Activated T-cell treated with anti-CD3 and anti-CD28 coated beads, Interleukin-2, amount 50 U/mL, for 4 hours (primary cell): ENCODE measurements at regions not wholly inside any gene's neighbourhood (a gene's known extent, or its start where the extent isn't known, plus 50 kb on each side); places are given as distances from the start of the nearest gene placed in this dataset.
"Not testable (repeated sequence)": the region's sequence is repeated elsewhere in the genome, so short reads cannot be mapped to it uniquely, and the experiment has no call there.

Experiments
- ATAC-seq, 2 donors: fragments of 200-7000 bp; cut with Tn5 transposase; one replicate each; pipeline ENCODE4 v1.10.0; 2021
- DNase-seq: peaks from one replicate; pipeline ENCODE4 v3.0.0-alpha.2; 2020
- H3K27me3 Mint-ChIP-seq: one replicate; pipeline ENCODE4 v1.8.0; 2021; ENCODE audit warnings: low read depth, mixed read lengths
- H3K36me3 Mint-ChIP-seq: one replicate; pipeline ENCODE4 v1.8.0; 2022; ENCODE audit warnings: mixed read lengths; ENCODE audit not compliant: insufficient read depth
- H3K4me1 Mint-ChIP-seq: one replicate; pipeline ENCODE4 v1.8.0; 2021; ENCODE audit warnings: low read depth, mixed read lengths
- H3K4me3 Mint-ChIP-seq: one replicate; pipeline ENCODE4 v1.8.0; 2021; ENCODE audit warnings: mild to moderate bottlenecking, moderate library complexity, mixed read lengths
- H3K9me3 Mint-ChIP-seq: one replicate; pipeline ENCODE4 v1.8.0; 2021; ENCODE audit warnings: mixed read lengths

- H3K36me3 Mint-ChIP-seq = no peaks in the 10 kb centered on the region
- H3K27me3 Mint-ChIP-seq = no peaks in the 10 kb centered on the region
- no peak for ATAC-seq
- H3K9me3 Mint-ChIP-seq = no peaks in the 10 kb centered on the region
- H3K4me3 Mint-ChIP-seq = no peak overlapping the region
- DNase-seq = no peak
- H3K4me1 Mint-ChIP-seq = no peaks in the 10 kb centered on the region
These were observed 166.1 kb upstream of the MOCS2 start for GRCh38 chr5:53275666-53276065.

DNA sequence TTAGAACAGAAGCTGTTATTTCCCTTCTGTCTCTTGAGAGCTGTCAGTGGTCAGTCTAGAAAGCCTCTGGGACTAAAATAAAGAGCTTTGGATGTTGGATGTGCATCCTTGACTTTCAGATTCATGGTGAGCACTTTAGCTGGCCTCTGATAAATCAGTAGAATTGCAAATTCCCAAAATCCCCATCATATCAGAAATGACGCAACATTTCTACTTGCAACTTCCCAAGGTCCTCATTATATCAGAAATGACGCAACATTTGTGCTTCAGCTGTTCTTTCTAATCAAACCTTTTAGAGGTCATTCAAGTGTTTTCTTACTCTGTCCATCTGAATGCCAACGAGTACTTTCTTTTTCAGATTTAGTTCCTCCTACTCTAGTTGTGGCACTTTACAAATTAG is 167.3 kb upstream of the MOCS2 start:
- H3K4me1 Mint-ChIP-seq = no peaks in the 10 kb centered on the region
- peaks cover 5% of the 10 kb centered on the region for H3K9me3 Mint-ChIP-seq
- no peaks in the 10 kb centered on the region for H3K27me3 Mint-ChIP-seq
- DNase-seq (no peak), ATAC-seq (no peak)
- H3K4me3 Mint-ChIP-seq = no peak overlapping the region
- no peaks in the 10 kb centered on the region for H3K36me3 Mint-ChIP-seq

DNA sequence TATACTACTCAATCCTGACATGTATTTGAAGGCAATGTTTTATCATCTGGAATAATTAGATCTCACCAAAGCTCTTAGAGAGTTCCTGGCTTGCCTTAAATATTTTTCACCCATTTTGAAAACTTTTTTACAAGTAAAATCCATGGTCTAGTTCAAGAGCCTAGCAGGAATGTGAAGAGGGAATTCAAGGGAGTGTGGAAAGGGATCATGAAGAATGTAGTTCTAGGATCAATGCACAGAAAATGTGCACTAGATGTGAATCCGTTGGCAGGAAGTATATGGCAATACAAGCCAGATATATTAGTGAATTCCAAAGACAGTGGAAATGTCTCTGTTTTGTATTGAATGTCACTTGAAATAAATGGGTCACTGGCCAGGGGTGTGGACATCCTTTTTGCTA is 167.9 kb upstream of the MOCS2 start:
- Mint-ChIP-seq H3K27me3 (no peaks in the 10 kb centered on the region), H3K4me1 (no peaks in the 10 kb centered on the region), H3K9me3 (peaks cover 5% of the 10 kb centered on the region), H3K36me3 (no peaks in the 10 kb centered on the region), H3K4me3 (no peak overlapping the region)
- DNase-seq (no peak), ATAC-seq (no peak)

DNA sequence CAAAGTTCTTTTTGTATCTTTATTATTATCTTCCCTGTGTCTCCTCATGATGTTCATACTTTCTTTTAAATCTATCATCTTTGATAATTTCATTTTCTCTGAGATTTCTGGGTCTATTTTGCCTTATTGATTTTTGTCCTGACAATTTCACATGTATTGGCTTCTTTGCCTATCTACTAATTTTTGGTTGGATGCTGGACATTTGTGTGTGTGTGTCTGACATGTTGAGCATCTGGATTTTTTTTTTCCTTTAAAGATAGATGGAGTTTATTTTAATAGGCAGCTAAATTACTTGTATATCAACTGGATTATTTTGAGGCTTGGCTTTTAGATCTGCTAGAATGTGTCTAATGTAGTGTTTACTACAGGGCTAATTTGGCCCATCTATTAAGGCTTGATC is 178.0 kb upstream of the MOCS2 start:
- ATAC-seq (no peak), DNase-seq (no peak)
- Mint-ChIP-seq H3K36me3 (no peaks in the 10 kb centered on the region), H3K4me1 (no peaks in the 10 kb centered on the region), H3K9me3 (peaks cover 11% of the 10 kb centered on the region), H3K27me3 (no peaks in the 10 kb centered on the region), H3K4me3 (no peak overlapping the region)

DNA sequence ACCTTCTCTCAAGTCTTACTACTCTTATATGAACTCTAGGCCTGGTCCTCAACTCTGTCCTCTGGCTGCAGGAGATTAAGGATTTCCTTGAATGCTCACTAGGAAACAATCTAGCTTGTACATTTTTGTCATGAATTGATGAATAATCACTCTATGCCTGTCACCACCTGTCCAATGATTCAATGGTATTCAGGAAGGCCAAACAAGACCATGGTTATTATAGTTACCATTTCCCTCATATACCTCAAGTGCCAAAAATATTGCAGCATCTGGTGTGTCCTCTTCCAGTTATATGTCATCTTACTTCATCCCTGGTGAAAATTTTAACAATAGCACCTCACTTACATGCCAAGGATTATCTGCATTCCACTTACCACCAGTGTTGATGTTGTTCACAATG is 179.0 kb upstream of the MOCS2 start:
- no peaks in the 10 kb centered on the region for H3K36me3 Mint-ChIP-seq
- peaks cover 11% of the 10 kb centered on the region for H3K9me3 Mint-ChIP-seq
- DNase-seq (no peak), ATAC-seq (no peak)
- no peaks in the 10 kb centered on the region for H3K27me3 Mint-ChIP-seq
- no peak overlapping the region for H3K4me3 Mint-ChIP-seq
- no peaks in the 10 kb centered on the region for H3K4me1 Mint-ChIP-seq

- DNase-seq = no peak
- no peaks in the 10 kb centered on the region for H3K27me3 Mint-ChIP-seq
- no peaks in the 10 kb centered on the region for H3K36me3 Mint-ChIP-seq
- H3K4me1 Mint-ChIP-seq = no peaks in the 10 kb centered on the region
- no peak for ATAC-seq
- peaks cover 11% of the 10 kb centered on the region for H3K9me3 Mint-ChIP-seq
- no peak overlapping the region for H3K4me3 Mint-ChIP-seq
These were observed 181.5 kb upstream of the MOCS2 start for GRCh38 chr5:53291047-53291446.

GRCh38 chr5:53291528-53291927 is 182.0 kb upstream of the MOCS2 start:
- no peak for ATAC-seq
- Mint-ChIP-seq H3K4me3 (no peak overlapping the region), H3K9me3 (peaks cover 11% of the 10 kb centered on the region), H3K27me3 (no peaks in the 10 kb centered on the region), H3K36me3 (no peaks in the 10 kb centered on the region), H3K4me1 (no peaks in the 10 kb centered on the region)
- DNase-seq = no peak

DNA sequence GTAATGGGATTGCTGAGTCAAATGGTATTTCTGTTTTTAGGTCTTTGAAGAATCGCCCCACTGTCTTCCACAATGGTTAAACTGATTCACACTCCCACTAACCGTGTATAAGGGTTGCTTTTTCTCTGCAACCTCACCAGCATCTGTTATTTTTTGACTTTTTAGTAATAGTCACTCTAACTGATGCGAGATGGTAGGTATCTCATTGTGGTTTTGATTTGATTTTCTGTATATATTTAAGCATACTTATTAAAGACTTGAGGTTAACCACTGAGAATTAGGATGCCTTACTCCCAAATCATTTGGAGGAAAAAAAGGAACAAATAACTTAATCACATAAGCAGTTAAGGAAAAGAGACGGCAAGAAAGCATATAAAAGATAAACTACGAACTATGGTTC is 181.6 kb upstream of the FST start:
- H3K4me3 Mint-ChIP-seq = no peak overlapping the region
- ATAC-seq (peak; percentile 17 to 30), DNase-seq (no peak)
- peaks cover 5% of the 10 kb centered on the region for H3K27me3 Mint-ChIP-seq
- H3K9me3 Mint-ChIP-seq = no peaks in the 10 kb centered on the region
- H3K36me3 Mint-ChIP-seq = no peaks in the 10 kb centered on the region
- H3K4me1 Mint-ChIP-seq = peaks cover 7% of the 10 kb centered on the region

DNA sequence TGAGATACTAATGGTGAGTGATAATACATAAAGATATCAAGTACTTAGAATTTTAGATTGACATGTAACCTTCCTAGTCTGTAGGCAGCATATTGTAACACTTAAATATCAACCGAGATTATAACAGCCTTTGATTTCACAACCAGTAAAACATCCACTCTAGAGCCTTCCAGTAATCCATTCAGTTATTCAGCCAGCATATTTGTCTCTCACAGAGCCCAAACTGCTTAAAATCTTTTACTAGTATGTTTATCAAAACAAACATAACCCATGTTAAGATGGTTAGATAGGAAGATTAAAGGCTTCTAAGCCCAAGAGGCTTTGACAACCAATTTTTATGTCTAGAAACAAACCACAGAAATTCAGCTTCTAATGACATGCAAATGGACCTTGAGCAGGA is 177.9 kb upstream of the FST start:
- ATAC-seq (no peak), DNase-seq (no peak)
- Mint-ChIP-seq H3K4me3 (no peak overlapping the region), H3K9me3 (peaks cover 9% of the 10 kb centered on the region), H3K36me3 (no peaks in the 10 kb centered on the region), H3K27me3 (peaks cover 7% of the 10 kb centered on the region), H3K4me1 (peaks cover 7% of the 10 kb centered on the region)

- peaks cover 7% of the 10 kb centered on the region for H3K4me1 Mint-ChIP-seq
- DNase-seq = no peak
- ATAC-seq = peak; percentile 92 to 93
- peaks cover 13% of the 10 kb centered on the region for H3K9me3 Mint-ChIP-seq
- no peaks in the 10 kb centered on the region for H3K36me3 Mint-ChIP-seq
- H3K27me3 Mint-ChIP-seq = peaks cover 7% of the 10 kb centered on the region
- H3K4me3 Mint-ChIP-seq = no peak overlapping the region
These were observed 177.3 kb upstream of the FST start for GRCh38 chr5:53303105-53303504.

GRCh38 chr5:53305316-53305715 is 175.1 kb upstream of the FST start:
- not testable (repeated sequence) for DNase-seq, H3K4me1 Mint-ChIP-seq, ATAC-seq, H3K27me3 Mint-ChIP-seq, H3K4me3 Mint-ChIP-seq, H3K36me3 Mint-ChIP-seq
- H3K9me3 Mint-ChIP-seq = peaks cover 22% of the 10 kb centered on the region

DNA sequence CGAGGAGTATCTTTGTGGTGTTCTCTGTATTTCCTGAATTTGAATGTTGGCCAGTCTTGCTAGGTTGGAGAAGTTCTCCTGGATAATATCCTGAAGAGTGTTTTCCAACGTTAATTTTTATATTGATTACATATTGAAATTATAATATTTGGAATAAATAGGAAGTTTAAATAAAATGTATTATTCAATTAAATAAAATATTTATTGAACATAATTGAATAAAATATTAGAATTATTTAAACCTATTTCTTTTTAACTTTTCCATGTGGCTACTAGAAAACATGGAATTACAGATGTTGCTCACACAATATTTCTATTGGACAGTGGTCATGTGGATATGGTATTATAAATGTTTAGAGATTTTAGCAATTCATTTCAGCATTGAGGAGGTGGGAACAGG is 170.8 kb upstream of the FST start:
- peaks cover 22% of the 10 kb centered on the region for H3K9me3 Mint-ChIP-seq
- no peaks in the 10 kb centered on the region for H3K36me3 Mint-ChIP-seq
- ATAC-seq (no peak), DNase-seq (no peak)
- H3K4me1 Mint-ChIP-seq = no peaks in the 10 kb centered on the region
- H3K27me3 Mint-ChIP-seq = peaks cover 5% of the 10 kb centered on the region
- H3K4me3 Mint-ChIP-seq = no peak overlapping the region

- no peak for ATAC-seq
- Mint-ChIP-seq H3K36me3 (no peaks in the 10 kb centered on the region), H3K4me1 (no peaks in the 10 kb centered on the region), H3K27me3 (peaks cover 3% of the 10 kb centered on the region), H3K9me3 (peaks cover 23% of the 10 kb centered on the region), H3K4me3 (no peak overlapping the region)
- DNase-seq = no peak
These were observed 168.7 kb upstream of the FST start for GRCh38 chr5:53311681-53312080.

- DNase-seq (no peak), ATAC-seq (no peak)
- Mint-ChIP-seq H3K9me3 (peaks cover 19% of the 10 kb centered on the region), H3K4me1 (no peaks in the 10 kb centered on the region), H3K27me3 (peaks cover 3% of the 10 kb centered on the region), H3K4me3 (no peak overlapping the region), H3K36me3 (no peaks in the 10 kb centered on the region)
These were observed 167.3 kb upstream of the FST start for GRCh38 chr5:53313145-53313544.

DNA sequence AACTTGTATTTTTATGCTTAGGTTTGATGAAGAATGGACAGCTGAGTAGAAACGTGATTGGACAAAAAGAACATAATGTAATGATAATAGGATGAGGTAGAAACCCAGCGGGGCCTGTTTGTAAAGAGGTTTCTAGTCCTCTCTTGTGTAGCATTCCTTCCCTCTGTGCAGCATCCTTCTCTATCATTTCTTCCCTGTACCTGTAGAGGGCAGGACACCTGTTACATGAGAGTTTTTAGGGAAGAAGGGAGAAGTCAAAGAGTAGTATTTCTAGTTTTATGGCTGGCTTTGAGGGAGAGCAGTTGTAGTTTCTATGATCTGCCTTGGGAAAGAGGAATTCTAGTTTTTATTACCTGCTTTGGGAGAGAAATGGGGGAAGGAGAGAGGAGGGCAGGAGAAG is 162.1 kb upstream of the FST start:
- no peaks in the 10 kb centered on the region for H3K36me3 Mint-ChIP-seq
- peaks cover 10% of the 10 kb centered on the region for H3K9me3 Mint-ChIP-seq
- no peak overlapping the region for H3K4me3 Mint-ChIP-seq
- H3K4me1 Mint-ChIP-seq = no peaks in the 10 kb centered on the region
- no peaks in the 10 kb centered on the region for H3K27me3 Mint-ChIP-seq
- ATAC-seq (no peak), DNase-seq (no peak)

- H3K9me3 Mint-ChIP-seq = peaks cover 10% of the 10 kb centered on the region
- H3K4me1 Mint-ChIP-seq = no peaks in the 10 kb centered on the region
- no peaks in the 10 kb centered on the region for H3K36me3 Mint-ChIP-seq
- DNase-seq (no peak), ATAC-seq (no peak)
- no peaks in the 10 kb centered on the region for H3K27me3 Mint-ChIP-seq
- no peak overlapping the region for H3K4me3 Mint-ChIP-seq
These were observed 161.1 kb upstream of the FST start for GRCh38 chr5:53319315-53319714.
